G401 (cell line): ENCODE measurements at regions not wholly inside any gene's neighbourhood (a gene's known extent, or its start where the extent isn't known, plus 50 kb on each side); places are given as distances from the start of the nearest gene placed in this dataset.
A peak's percentile ranks its signal among the peaks of the same experiment; 100 is the strongest.

Source experiments
- DNase-seq: peaks from one replicate; pipeline ENCODE4 v3.0.0-alpha.2; 2015; ENCODE audit warnings: low spot score
- in situ Hi-C: cut with HindIII; loops from 2 replicates; pipeline ENCODE4 v1.10.0; 2016; ENCODE audit warnings: low sequenced_read_pairs, mixed read lengths

GRCh38 chr10:130871406-130871805, 440.1 kb downstream of the TCERG1L start:
- in situ Hi-C loops: no loop called here
- no peak for DNase-seq

- in situ Hi-C loops: no loop called here
- DNase-seq: no peak
Measured at GRCh38 chr10:130873636-130874035, 437.9 kb downstream of the TCERG1L start.

GRCh38 chr10:130875116-130875515, 436.4 kb downstream of the TCERG1L start:
- in situ Hi-C loops: no loop called here
- no peak for DNase-seq

- no peak for DNase-seq
- in situ Hi-C loops: no loop called here
Measured at GRCh38 chr10:130875897-130876472, 435.5 kb downstream of the TCERG1L start.

GRCh38 chr10:130877126-130877525, 434.4 kb downstream of the TCERG1L start:
- peak; percentile 86 for DNase-seq
- in situ Hi-C loops: no loop called here

GRCh38 chr10:130878131-130878530, 433.4 kb downstream of the TCERG1L start:
- in situ Hi-C loops: no loop called here
- DNase-seq: no peak

- in situ Hi-C loops: no loop called here
- peak; percentile 95 for DNase-seq
Measured at GRCh38 chr10:130882906-130883305, 428.6 kb downstream of the TCERG1L start.

GRCh38 chr10:130884456-130884855, 427.1 kb downstream of the TCERG1L start:
- in situ Hi-C loops: no loop called here
- peak; percentile 82 for DNase-seq

- in situ Hi-C loops: no loop called here
- no peak for DNase-seq
Measured at GRCh38 chr10:130885021-130885655, 426.4 kb downstream of the TCERG1L start.

GRCh38 chr10:130887170-130887569, 424.4 kb downstream of the TCERG1L start:
- DNase-seq: no peak
- in situ Hi-C loops: no loop called here

- in situ Hi-C loops: no loop called here
Measured at GRCh38 chr10:130888493-130888892, 423.0 kb downstream of the TCERG1L start.

GRCh38 chr10:130889240-130889639, 422.3 kb downstream of the TCERG1L start:
- in situ Hi-C loops: no loop called here
- DNase-seq: no peak

More at GRCh38 chr10:130888493-130888892, 423.0 kb downstream of the TCERG1L start:
- DNase-seq: no peak

- in situ Hi-C loops: no loop called here
- DNase-seq: no peak
Measured at GRCh38 chr10:130889780-130890179, 421.7 kb downstream of the TCERG1L start.

- in situ Hi-C loops: no loop called here
- no peak for DNase-seq
Measured at GRCh38 chr10:130891066-130891465, 420.5 kb downstream of the TCERG1L start.

- in situ Hi-C loops: no loop called here
Measured at GRCh38 chr10:130894471-130894870, 417.1 kb downstream of the TCERG1L start.

GRCh38 chr10:130895161-130895560, 416.4 kb downstream of the TCERG1L start:
- DNase-seq: no peak
- in situ Hi-C loops: no loop called here

More at GRCh38 chr10:130894471-130894870, 417.1 kb downstream of the TCERG1L start:
- DNase-seq: no peak

GRCh38 chr10:130897815-130898214, 413.7 kb downstream of the TCERG1L start:
- no peak for DNase-seq
- in situ Hi-C loops: no loop called here

- in situ Hi-C loops: no loop called here
Measured at GRCh38 chr10:130898381-130898780, 413.1 kb downstream of the TCERG1L start.

GRCh38 chr10:130899856-130900255, 411.7 kb downstream of the TCERG1L start:
- in situ Hi-C loops: no loop called here
- no peak for DNase-seq

More at GRCh38 chr10:130898381-130898780, 413.1 kb downstream of the TCERG1L start:
- no peak for DNase-seq

GRCh38 chr10:130900441-130901160, 410.9 kb downstream of the TCERG1L start:
- DNase-seq: no peak
- in situ Hi-C loops: no loop called here
